Adrenal gland (tissue), 5 donors: ENCODE measurements at regions not wholly inside any gene's neighbourhood (a gene's known extent, or its start where the extent isn't known, plus 50 kb on each side); places are given as distances from the start of the nearest gene placed in this dataset.

ENCODE experiments used
- CTCF ChIP-seq, 6 experiments: fragments of 450-650 bp in 4 of 6; fragments of 200-600 bp in 2 of 6; sonication (generic) in 1 of 6; IDR thresholded peaks; 1 replicate in 5 of 6; 2 replicates in 1 of 6; pipeline versions ENCODE4 v1.5.1 to v1.8.0; 2016 to 2021; ENCODE audit warnings: antibody characterized with exemption in 6 of 6, mild to moderate bottlenecking in 2 of 6, moderate library complexity in 1 of 6
- POLR2A ChIP-seq, 2 donors: fragments of 450-650 bp; IDR thresholded peaks; one replicate each; pipeline ENCODE4 v1.6.1; 2017; ENCODE audit warnings: antibody characterized with exemption in 2 of 2, mild to moderate bottlenecking in 2 of 2, moderate library complexity in 1 of 2
- donor health status: DM: no; HTN: no; CAD: no.

GRCh38 chr13:61052175-61052574, 363.5 kb downstream of the PCDH20 start:
- TF ChIP-seq CTCF (IDR thresholded peaks at IDR 0.05) (no peak), POLR2A (IDR thresholded peaks at IDR 0.05) (no peak)
